ENCODE measurements at regions not wholly inside any gene's neighbourhood (a gene's known extent, or its start where the extent isn't known, plus 50 kb on each side); places are given as distances from the start of the nearest gene placed in this dataset.
A peak's percentile ranks its signal among the peaks of the same experiment; 100 is the strongest.

DNA sequence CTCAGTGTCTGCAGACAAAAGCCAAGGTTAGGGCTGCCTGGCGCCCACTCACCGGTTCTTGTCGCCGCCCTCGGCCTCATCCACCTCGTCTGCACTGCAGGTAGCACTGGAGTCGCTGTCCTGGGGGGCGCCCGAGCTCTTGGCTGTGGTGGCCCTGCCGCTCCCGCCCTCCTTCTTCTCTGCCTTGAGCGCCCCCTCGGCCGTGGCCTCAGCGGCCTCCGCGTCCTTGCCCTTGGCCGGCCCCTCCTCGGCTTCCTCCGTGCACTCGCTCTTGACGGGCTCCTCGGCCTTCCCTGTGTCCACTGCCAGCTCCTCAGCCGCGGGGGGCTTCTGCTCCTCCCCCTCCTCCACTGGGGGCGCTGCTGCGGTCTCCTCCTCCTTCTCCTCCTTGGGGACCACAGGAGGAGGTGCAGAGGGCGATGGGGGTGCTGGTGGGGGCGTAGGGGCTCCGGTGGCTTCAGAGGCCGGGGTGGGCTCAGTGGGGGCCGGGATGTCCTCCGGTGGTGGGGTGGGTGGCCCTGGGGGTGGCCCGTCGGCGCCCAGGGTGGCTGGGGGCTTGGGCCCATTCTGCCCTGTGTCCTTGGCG is 77.2 kb downstream of the RFLNA start:
- no peak for DNase-seq (ENCODE audit: low read depth in 2 of 2)
- H3K4me1 ChIP-seq (ENCODE audit: control insufficient read depth, extremely low read depth, insufficient read depth, low read length) = peaks cover 19% of the 10 kb centered on the region
- no peak overlapping the region for H3K4me3 ChIP-seq (replicated peaks in 1 of 4; ENCODE audit: control extremely low read depth in 1 of 4, insufficient read depth in 1 of 4, low read depth in 3 of 4, low read length in 4 of 4)
- H3K9ac ChIP-seq (ENCODE audit: insufficient read depth, low read length) = no peak overlapping the region
- no peak overlapping the region for H3K27ac ChIP-seq (ENCODE audit: insufficient read depth, low read length)
- H4K20me1 ChIP-seq (ENCODE audit: control insufficient read depth, extremely low read depth, insufficient read depth, low read length) = no peaks in the 10 kb centered on the region
- H2AFZ ChIP-seq (ENCODE audit: low read length) = no peak overlapping the region
- peaks cover 19% of the 10 kb centered on the region for H3K79me2 ChIP-seq (ENCODE audit: control insufficient read depth, insufficient read depth, low read length)
- H3K36me3 ChIP-seq (ENCODE audit: control insufficient read depth, insufficient read depth, low read length) = peaks cover 35% of the 10 kb centered on the region
- H3K9me3 ChIP-seq (ENCODE audit: control insufficient read depth, insufficient read depth, low read depth, low read length) = no peaks in the 10 kb centered on the region
- TF ChIP-seq CTCF (conservative IDR thresholded peaks at IDR 0.05 in 1 of 2, IDR thresholded peaks at IDR 0.05 in 1 of 2; ENCODE audit: low read depth in 1 of 2, low read length in 2 of 2) (no peak), EZH2 (IDR thresholded peaks at IDR 0.05; ENCODE audit: low read length, missing control alignments) (no peak)
- no peaks in the 10 kb centered on the region for H3K27me3 ChIP-seq (ENCODE audit: control insufficient read depth, insufficient read depth, low read length)
- no peak overlapping the region for H3K4me2 ChIP-seq (ENCODE audit: extremely low read depth, insufficient read depth, low read length)

DNA sequence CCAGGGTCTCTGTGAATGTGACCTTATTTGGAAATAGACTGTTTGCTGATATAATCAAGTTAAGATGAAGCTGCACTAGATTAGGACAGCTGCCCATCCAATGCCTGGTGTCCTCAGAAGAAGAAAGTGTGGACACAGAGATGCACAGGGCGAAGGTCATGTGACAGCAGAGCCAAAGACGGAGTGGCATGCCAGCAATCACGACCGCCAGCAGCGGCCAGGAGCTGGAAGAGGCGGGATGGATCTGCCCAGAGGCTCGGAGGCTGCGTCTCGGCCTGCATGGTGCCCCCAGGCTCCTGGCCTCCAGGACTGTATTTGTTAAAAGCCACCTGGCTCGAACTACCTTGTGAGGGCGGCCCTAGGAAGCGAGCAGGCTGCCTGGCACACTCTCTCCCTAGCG is 76.5 kb downstream of the RFLNA start:
- no peak overlapping the region for H3K4me2 ChIP-seq (ENCODE audit: extremely low read depth, insufficient read depth, low read length)
- no peak overlapping the region for H3K9ac ChIP-seq (ENCODE audit: insufficient read depth, low read length)
- H3K4me3 ChIP-seq (replicated peaks in 1 of 4; ENCODE audit: control extremely low read depth in 1 of 4, insufficient read depth in 1 of 4, low read depth in 3 of 4, low read length in 4 of 4) = no peak overlapping the region
- no peaks in the 10 kb centered on the region for H3K27me3 ChIP-seq (ENCODE audit: control insufficient read depth, insufficient read depth, low read length)
- H3K36me3 ChIP-seq (ENCODE audit: control insufficient read depth, insufficient read depth, low read length) = peaks cover 30% of the 10 kb centered on the region
- no peaks in the 10 kb centered on the region for H4K20me1 ChIP-seq (ENCODE audit: control insufficient read depth, extremely low read depth, insufficient read depth, low read length)
- peaks cover 21% of the 10 kb centered on the region for H3K79me2 ChIP-seq (ENCODE audit: control insufficient read depth, insufficient read depth, low read length)
- H3K9me3 ChIP-seq (ENCODE audit: control insufficient read depth, insufficient read depth, low read depth, low read length) = no peaks in the 10 kb centered on the region
- TF ChIP-seq CTCF (conservative IDR thresholded peaks at IDR 0.05 in 1 of 2, IDR thresholded peaks at IDR 0.05 in 1 of 2; ENCODE audit: low read depth in 1 of 2, low read length in 2 of 2) = no peak
- peaks cover 19% of the 10 kb centered on the region for H3K4me1 ChIP-seq (ENCODE audit: control insufficient read depth, extremely low read depth, insufficient read depth, low read length)
- no peak for DNase-seq (ENCODE audit: low read depth in 2 of 2)
- no peak overlapping the region for H3K27ac ChIP-seq (ENCODE audit: insufficient read depth, low read length)
- H2AFZ ChIP-seq (ENCODE audit: low read length) = no peak overlapping the region

DNA sequence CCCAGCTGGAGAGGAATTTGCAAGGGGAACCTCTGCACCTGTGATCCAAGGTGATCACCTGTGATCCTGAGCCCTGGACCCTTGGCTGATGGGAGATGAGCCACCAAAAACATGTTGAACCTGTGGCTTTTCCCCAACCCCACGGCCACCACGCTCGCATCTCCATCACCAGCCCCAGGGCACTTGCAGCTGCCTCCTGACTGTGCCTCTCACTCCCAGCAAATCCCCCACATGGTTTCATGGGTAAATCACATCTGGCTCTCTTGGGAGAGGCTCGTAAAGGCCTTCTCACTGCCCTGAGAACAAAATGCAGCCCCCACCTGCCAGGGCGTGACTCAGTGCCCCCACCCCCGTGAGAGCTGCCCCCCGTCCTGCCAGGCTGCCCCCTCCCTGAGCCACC is 76.0 kb downstream of the RFLNA start:
- peak overlapping the region; percentile 78 for H3K27ac ChIP-seq (ENCODE audit: insufficient read depth, low read length)
- H3K4me2 ChIP-seq (ENCODE audit: extremely low read depth, insufficient read depth, low read length) = no peak overlapping the region
- H3K36me3 ChIP-seq (ENCODE audit: control insufficient read depth, insufficient read depth, low read length) = peaks cover 34% of the 10 kb centered on the region
- H3K79me2 ChIP-seq (ENCODE audit: control insufficient read depth, insufficient read depth, low read length) = peaks cover 26% of the 10 kb centered on the region
- H3K9ac ChIP-seq (ENCODE audit: insufficient read depth, low read length) = no peak overlapping the region
- H2AFZ ChIP-seq (ENCODE audit: low read length) = no peak overlapping the region
- no peaks in the 10 kb centered on the region for H3K9me3 ChIP-seq (ENCODE audit: control insufficient read depth, insufficient read depth, low read depth, low read length)
- no peaks in the 10 kb centered on the region for H3K27me3 ChIP-seq (ENCODE audit: control insufficient read depth, insufficient read depth, low read length)
- H4K20me1 ChIP-seq (ENCODE audit: control insufficient read depth, extremely low read depth, insufficient read depth, low read length) = no peaks in the 10 kb centered on the region
- peaks cover 19% of the 10 kb centered on the region for H3K4me1 ChIP-seq (ENCODE audit: control insufficient read depth, extremely low read depth, insufficient read depth, low read length)
- no peak for DNase-seq (ENCODE audit: low read depth in 2 of 2)
- no peak for TF ChIP-seq EZH2 (IDR thresholded peaks at IDR 0.05; ENCODE audit: low read length, missing control alignments)
- TF ChIP-seq CTCF (conservative IDR thresholded peaks at IDR 0.05 in 1 of 2, IDR thresholded peaks at IDR 0.05 in 1 of 2; ENCODE audit: low read depth in 1 of 2, low read length in 2 of 2) = no peak
- no peak overlapping the region for H3K4me3 ChIP-seq (replicated peaks in 1 of 4; ENCODE audit: control extremely low read depth in 1 of 4, insufficient read depth in 1 of 4, low read depth in 3 of 4, low read length in 4 of 4)

Measured in fibroblast of lung (primary cell).